Skeletal muscle tissue (tissue), 3 donors: ENCODE measurements at regions not wholly inside any gene's neighbourhood (a gene's known extent, or its start where the extent isn't known, plus 50 kb on each side); places are given as distances from the start of the nearest gene placed in this dataset.

ENCODE experiments used
- H3K27ac ChIP-seq: one replicate; pipeline ENCODE4 v1.7.0; 2013; ENCODE audit warnings: mild to moderate bottlenecking, low read depth, low read length, inconsistent platforms
- H3K27me3 ChIP-seq, 3 donors: one replicate each; pipeline ENCODE4 v1.7.0; 2013; ENCODE audit warnings: low read length in 3 of 3; ENCODE audit not compliant: control insufficient read depth in 3 of 3, insufficient read depth in 3 of 3
- H3K36me3 ChIP-seq, 3 donors: one replicate each; pipeline ENCODE4 v1.7.0; 2013; ENCODE audit warnings: low read length in 3 of 3; ENCODE audit not compliant: control insufficient read depth in 3 of 3, insufficient read depth in 3 of 3
- H3K4me1 ChIP-seq, 3 donors: one replicate each; pipeline ENCODE4 v1.7.0; 2013; ENCODE audit warnings: low read length in 3 of 3, mild to moderate bottlenecking in 3 of 3; ENCODE audit not compliant: control insufficient read depth in 3 of 3, insufficient read depth in 3 of 3
- H3K4me3 ChIP-seq, 3 donors: one replicate each; pipeline ENCODE4 v1.7.0; 2013; ENCODE audit warnings: low read length in 3 of 3
- H3K9ac ChIP-seq, 3 donors: one replicate each; pipeline ENCODE4 v1.7.0; 2013; ENCODE audit warnings: low read length in 3 of 3, mild to moderate bottlenecking in 3 of 3, moderate library complexity in 2 of 3, low read depth in 1 of 3
- H3K9me3 ChIP-seq, 3 donors: one replicate each; pipeline ENCODE4 v1.7.0; 2013; ENCODE audit warnings: low read length in 3 of 3; ENCODE audit not compliant: control insufficient read depth in 3 of 3
- donor health status: Osteomylitis.

DNA sequence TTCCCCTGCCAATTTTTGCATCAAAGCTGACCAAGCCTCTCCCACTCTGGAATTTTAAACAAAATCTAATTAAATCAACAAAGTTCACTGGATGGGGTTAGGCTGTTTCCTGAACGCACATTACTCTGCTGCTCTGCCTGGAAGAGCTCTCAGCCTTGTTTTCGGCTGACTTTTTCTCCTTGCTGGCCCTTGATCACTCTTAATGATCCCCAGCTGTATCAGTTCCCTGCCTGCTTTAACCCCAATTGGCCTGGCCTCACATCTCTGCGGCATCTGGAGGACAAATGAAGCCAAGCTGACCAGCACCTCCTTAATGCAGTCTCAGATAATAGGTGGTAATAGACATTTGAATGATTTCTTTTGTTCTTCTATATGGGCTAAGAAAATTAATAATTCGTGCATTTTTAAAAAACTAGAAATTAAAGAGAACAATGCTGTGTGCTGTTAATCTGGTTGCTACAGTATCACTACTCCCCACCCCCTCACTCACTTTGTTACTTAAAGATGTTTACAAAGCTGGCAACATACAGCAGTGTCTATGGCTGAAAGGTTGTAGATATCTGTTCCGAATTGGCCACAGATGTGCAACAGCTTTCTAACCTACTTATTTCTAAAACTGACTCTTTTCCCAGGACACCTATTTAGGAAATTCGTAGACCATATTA is 415.2 kb upstream of the KCNH7 start:
- H3K9ac ChIP-seq, result no peak overlapping the region
- H3K27ac ChIP-seq, result no peak overlapping the region
- no peaks in the 10 kb centered on the region for H3K36me3 ChIP-seq

GRCh38 chr2:163252199-163252598 is 413.6 kb upstream of the KCNH7 start:
- Histone ChIP-seq H3K4me1 (no peaks in the 10 kb centered on the region), H3K4me3 (no peak overlapping the region), H3K27ac (no peak overlapping the region), H3K36me3 (no peaks in the 10 kb centered on the region), H3K9ac (no peak overlapping the region), H3K9me3 (no peaks in the 10 kb centered on the region), H3K27me3 (no peaks in the 10 kb centered on the region)

More for the DNA sequence above, 415.2 kb upstream of the KCNH7 start:
- Histone ChIP-seq H3K4me3 (no peak overlapping the region), H3K4me1 (no peaks in the 10 kb centered on the region), H3K27me3 (no peaks in the 10 kb centered on the region), H3K9me3 (no peaks in the 10 kb centered on the region)

DNA sequence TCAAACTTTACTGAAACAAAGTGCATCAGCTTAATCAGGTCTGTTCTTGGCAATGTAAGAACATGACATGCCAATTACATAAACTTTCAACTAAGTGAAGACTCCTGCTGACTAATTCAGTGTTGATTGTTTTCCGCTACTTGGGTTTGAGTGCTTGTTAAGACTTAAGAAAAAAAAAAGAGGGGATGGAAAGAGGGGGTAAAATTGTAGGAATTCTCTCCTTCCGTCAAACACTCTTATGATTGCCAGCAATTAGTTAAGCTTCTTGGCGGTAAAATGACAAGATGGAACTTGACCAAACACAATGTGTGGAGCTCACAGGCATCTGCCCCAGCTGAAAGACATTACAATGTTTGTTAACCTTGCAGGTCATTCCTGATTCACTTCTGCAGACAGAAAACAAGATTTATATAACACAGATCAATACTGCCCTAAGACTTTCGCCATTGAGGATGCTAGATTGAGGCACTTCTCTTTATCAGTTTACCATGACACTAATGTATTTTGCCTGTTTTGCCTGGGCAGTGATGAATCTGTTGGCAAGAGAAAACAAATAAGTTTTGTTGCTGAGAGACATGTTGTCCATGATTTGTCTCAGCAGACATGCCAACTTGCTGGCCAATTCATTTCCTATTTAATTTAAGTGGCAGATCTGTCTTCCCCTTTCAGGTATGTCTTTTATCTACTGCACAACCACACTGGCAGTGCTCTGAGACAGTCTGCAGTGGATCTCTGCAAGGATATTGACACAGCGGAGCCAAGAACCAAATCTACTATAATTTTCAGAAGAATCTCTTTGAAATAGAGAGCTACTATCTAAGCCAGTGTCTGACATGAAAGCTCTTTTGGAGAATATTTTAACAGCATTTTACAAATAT is 410.0 kb upstream of the KCNH7 start:
- Histone ChIP-seq H3K9ac (no peak overlapping the region), H3K9me3 (no peaks in the 10 kb centered on the region), H3K36me3 (no peaks in the 10 kb centered on the region), H3K4me3 (no peak overlapping the region), H3K4me1 (no peaks in the 10 kb centered on the region), H3K27ac (no peak overlapping the region), H3K27me3 (no peaks in the 10 kb centered on the region)

DNA sequence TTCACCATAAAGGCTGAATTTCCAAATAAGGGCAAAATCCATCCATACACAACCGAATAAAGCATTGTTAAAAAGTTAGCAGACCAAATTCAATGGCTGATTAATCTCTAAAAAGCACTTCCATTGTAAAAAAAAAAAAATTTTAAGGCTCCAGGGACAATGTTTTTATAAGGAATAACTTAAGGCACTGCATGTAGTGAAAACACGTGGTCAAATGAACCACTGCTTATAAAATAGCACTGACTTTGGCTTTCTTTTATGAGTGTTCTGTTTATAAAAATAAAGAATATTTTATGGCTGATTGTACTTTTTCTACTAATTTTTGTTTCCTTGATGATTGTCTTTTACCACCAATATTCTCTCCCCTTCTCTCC is 409.3 kb upstream of the KCNH7 start:
- no peaks in the 10 kb centered on the region for H3K4me1 ChIP-seq
- no peaks in the 10 kb centered on the region for H3K9me3 ChIP-seq

DNA sequence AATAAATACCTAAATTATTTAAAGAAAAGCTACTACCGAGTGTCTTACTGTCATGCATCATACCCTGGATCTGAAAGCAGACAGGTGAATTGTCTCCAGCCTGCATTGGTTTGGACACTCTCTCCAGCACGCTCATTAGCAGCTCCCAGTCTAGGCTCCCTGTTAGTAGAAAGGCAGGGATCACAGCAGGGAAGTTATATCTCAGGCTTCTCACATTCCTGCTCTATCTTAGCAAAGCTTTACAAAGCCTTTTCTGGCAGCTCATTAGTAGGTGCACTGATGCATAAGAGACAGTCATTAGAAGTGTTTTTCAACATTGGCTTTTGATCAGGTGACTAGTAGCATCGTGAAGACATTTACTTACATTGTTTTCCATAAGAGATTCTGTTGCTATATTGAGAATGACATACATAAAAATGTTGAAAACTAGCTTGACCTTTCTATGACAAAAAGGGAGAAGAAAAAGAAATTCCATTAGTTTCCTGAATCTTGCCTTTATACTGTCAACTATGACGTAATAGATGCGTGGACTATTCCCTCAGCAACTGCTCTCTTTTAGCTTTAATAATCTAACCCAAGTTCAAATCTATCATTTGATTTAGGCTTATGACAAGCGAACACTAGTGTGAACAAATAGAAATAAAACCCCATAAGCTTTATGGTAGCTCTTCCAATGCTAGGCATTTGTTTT is 408.7 kb upstream of the KCNH7 start:
- no peak overlapping the region for H3K4me3 ChIP-seq

More for the DNA sequence above, 409.3 kb upstream of the KCNH7 start:
- no peak overlapping the region for H3K9ac ChIP-seq
- no peak overlapping the region for H3K4me3 ChIP-seq
- H3K36me3 ChIP-seq, result no peaks in the 10 kb centered on the region
- H3K27me3 ChIP-seq, result no peaks in the 10 kb centered on the region
- no peak overlapping the region for H3K27ac ChIP-seq

GRCh38 chr2:163246135-163246534 is 407.6 kb upstream of the KCNH7 start:
- Histone ChIP-seq H3K27me3 (no peaks in the 10 kb centered on the region), H3K9me3 (peaks cover 0 to 6% (median 0%) of the 10 kb centered on the region in 3 donors), H3K4me1 (no peaks in the 10 kb centered on the region), H3K27ac (no peak overlapping the region), H3K9ac (no peak overlapping the region), H3K36me3 (no peaks in the 10 kb centered on the region), H3K4me3 (no peak overlapping the region)

More for the DNA sequence above, 408.7 kb upstream of the KCNH7 start:
- no peaks in the 10 kb centered on the region for H3K36me3 ChIP-seq
- H3K27ac ChIP-seq, result no peak overlapping the region
- H3K9me3 ChIP-seq, result no peaks in the 10 kb centered on the region
- no peak overlapping the region for H3K9ac ChIP-seq
- H3K4me1 ChIP-seq, result no peaks in the 10 kb centered on the region
- no peaks in the 10 kb centered on the region for H3K27me3 ChIP-seq

DNA sequence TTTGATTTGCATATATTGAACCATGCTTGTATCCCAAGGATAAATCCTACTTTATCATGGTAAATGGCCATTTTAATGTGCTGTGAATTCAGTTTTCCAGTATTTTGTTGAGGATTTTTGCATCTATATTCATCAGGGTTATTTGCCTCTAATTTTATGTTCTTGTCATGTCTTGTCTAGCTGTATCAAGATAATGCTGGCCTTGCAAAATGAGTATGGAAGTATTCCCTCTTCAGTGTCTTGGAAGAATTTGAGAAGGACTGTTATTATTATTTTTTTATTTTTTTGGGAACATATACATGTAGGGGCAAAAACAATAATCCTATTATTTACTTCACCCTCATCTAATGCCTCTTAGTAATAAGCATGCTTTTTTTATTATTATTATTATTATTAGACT is 398.0 kb upstream of the KCNH7 start:
- H3K4me3 ChIP-seq, result no peak overlapping the region
- H3K9me3 ChIP-seq, result peaks cover 0 to 9% (median 3%) of the 10 kb centered on the region in 3 donors
- H3K27ac ChIP-seq, result no peak overlapping the region
- no peak overlapping the region for H3K9ac ChIP-seq
- no peaks in the 10 kb centered on the region for H3K4me1 ChIP-seq
- H3K27me3 ChIP-seq, result no peaks in the 10 kb centered on the region
- no peaks in the 10 kb centered on the region for H3K36me3 ChIP-seq

DNA sequence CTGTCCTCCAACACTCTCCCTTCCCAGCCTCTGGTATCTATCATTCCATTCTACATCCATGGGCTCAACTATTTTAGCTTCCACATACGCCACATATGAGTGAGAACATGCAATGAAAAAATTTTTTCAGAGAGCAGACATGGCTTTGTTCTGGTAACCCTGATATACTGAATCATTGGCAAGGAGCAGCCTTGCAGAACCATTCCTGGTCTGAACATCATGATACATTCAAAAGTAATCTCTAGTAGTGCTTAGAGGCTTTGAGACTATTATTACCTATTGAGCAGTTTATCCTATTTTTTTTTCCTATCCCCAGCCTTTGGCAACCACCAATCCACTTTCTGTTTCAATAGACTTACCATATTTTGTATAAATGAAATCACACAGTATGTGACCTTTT is 393.1 kb upstream of the KCNH7 start:
- no peaks in the 10 kb centered on the region for H3K36me3 ChIP-seq
- H3K4me1 ChIP-seq, result no peaks in the 10 kb centered on the region
- no peaks in the 10 kb centered on the region for H3K9me3 ChIP-seq
- no peak overlapping the region for H3K4me3 ChIP-seq
- H3K27ac ChIP-seq, result no peak overlapping the region
- H3K27me3 ChIP-seq, result no peaks in the 10 kb centered on the region
- no peak overlapping the region for H3K9ac ChIP-seq

- no peaks in the 10 kb centered on the region for H3K36me3 ChIP-seq
- no peak overlapping the region for H3K4me3 ChIP-seq
- H3K4me1 ChIP-seq, result no peaks in the 10 kb centered on the region
- no peaks in the 10 kb centered on the region for H3K27me3 ChIP-seq
- no peak overlapping the region for H3K9ac ChIP-seq
- no peak overlapping the region for H3K27ac ChIP-seq
- no peaks in the 10 kb centered on the region for H3K9me3 ChIP-seq
These were observed 375.1 kb upstream of the KCNH7 start for GRCh38 chr2:163213661-163214081.

DNA sequence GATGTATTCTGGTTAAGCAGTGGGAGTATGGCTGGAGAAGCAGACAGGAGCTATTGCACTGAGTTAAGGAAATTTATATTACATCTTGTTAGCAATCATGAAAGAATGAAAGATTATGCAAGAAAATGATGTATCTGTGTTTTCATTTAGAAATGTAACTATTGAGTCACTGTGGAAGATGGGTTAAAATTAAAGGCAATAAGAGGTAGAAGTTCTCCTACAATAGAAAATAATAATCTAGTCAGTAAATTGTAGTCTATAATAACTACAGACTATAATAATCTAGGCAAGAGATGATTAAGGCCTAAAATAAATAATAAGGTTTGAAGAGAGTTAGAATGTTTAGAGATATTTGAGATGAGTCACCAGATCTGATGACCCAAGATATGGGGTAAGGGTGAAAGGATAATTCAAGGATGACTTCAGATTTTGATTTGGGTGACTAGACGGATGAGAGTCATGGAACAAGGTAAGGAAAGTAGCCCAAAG is 371.9 kb upstream of the KCNH7 start:
- H3K27me3 ChIP-seq, result no peaks in the 10 kb centered on the region
- H3K9ac ChIP-seq, result no peak overlapping the region
- no peaks in the 10 kb centered on the region for H3K36me3 ChIP-seq
- H3K9me3 ChIP-seq, result no peaks in the 10 kb centered on the region
- no peaks in the 10 kb centered on the region for H3K4me1 ChIP-seq
- H3K4me3 ChIP-seq, result no peak overlapping the region
- no peak overlapping the region for H3K27ac ChIP-seq
